ENCODE measurements at regions not wholly inside any gene's neighbourhood (a gene's known extent, or its start where the extent isn't known, plus 50 kb on each side); places are given as distances from the start of the nearest gene placed in this dataset.

DNA sequence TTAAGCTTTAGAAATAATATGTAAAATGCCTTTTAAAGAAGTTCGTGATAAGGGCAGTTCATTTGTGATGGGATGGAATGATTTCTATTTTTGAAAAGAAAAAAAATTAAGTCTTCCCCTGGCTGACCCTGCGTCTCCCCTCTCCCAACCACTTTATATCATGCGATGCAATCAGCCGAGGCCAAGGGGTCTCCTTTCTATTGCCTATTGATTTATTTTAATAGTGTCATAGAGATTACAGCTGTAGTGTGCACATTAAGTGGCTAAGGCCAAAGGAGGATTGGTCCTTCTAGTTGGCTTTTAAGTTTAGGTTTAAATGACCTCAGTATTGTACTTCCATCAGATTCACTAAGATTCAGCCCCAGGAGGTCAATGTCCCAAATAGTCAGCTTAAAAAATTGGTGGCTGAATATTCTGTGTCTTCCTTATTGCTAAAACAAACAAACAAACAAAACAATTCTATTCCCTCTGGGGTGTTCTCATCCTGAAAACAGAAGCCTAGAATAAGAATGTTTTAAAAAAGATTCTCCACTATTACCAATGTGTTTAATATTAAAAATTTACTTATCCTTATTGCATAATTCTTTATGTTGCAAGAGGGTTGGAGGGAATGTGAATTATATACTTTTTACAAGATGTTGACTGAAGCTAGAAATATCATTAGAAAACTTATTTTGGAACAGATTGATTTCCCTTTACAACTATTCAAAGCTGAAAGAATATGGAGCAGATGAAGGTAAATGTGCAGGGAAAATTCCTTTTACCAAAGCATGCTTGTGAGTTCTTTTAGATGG is 359.1 kb downstream of the SAMD5 start:
- FAIRE-seq = no peak

GRCh38 chr6:147868427-147869190 is 360.1 kb downstream of the SAMD5 start:
- TF ChIP-seq, protein P1, sequence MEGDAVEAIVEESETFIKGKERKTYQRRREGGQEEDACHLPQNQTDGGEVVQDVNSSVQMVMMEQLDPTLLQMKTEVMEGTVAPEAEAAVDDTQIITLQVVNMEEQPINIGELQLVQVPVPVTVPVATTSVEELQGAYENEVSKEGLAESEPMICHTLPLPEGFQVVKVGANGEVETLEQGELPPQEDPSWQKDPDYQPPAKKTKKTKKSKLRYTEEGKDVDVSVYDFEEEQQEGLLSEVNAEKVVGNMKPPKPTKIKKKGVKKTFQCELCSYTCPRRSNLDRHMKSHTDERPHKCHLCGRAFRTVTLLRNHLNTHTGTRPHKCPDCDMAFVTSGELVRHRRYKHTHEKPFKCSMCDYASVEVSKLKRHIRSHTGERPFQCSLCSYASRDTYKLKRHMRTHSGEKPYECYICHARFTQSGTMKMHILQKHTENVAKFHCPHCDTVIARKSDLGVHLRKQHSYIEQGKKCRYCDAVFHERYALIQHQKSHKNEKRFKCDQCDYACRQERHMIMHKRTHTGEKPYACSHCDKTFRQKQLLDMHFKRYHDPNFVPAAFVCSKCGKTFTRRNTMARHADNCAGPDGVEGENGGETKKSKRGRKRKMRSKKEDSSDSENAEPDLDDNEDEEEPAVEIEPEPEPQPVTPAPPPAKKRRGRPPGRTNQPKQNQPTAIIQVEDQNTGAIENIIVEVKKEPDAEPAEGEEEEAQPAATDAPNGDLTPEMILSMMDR (IDR thresholded peaks at IDR 0.05; ENCODE audit: insufficient read depth, low read length, severe bottlenecking) = no peak
- FAIRE-seq (no peak), DNase-seq (ENCODE audit: low read depth) (no peak)
- Histone ChIP-seq H3K4me3 (ENCODE audit: low read depth, low read length) (no peak overlapping the region), H3K27me3 (ENCODE audit: control insufficient read depth, insufficient read depth, low read length) (no peaks in the 10 kb centered on the region), H3K36me3 (ENCODE audit: control insufficient read depth, insufficient read depth, low read length) (no peaks in the 10 kb centered on the region)

More for the DNA sequence above, 359.1 kb downstream of the SAMD5 start:
- DNase-seq (ENCODE audit: low read depth) = no peak
- H3K4me3 ChIP-seq (ENCODE audit: low read depth, low read length) = no peak overlapping the region
- H3K36me3 ChIP-seq (ENCODE audit: control insufficient read depth, insufficient read depth, low read length) = no peaks in the 10 kb centered on the region
- TF ChIP-seq, protein P1 (IDR thresholded peaks at IDR 0.05; ENCODE audit: insufficient read depth, low read length, severe bottlenecking) = no peak
- no peaks in the 10 kb centered on the region for H3K27me3 ChIP-seq (ENCODE audit: control insufficient read depth, insufficient read depth, low read length)

DNA sequence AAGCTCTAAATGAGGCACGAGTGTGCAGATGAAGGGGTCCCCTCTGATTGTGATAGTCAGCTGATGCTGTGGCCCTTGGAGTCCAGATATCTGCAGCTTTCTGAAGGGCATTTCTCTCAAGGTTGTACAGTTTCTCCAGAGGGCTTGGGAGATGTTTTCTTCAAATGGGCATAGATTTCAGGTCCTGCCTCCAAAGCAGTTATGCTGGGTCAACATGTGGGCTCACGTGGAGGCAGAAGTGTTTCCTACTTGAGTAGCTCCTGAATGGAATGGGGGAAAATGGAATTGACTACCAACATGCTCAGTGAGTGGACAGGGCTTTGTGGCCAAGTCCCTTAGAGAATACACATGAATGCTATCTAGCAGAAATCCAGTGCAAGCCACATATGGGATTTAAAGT is 360.7 kb downstream of the SAMD5 start:
- no peaks in the 10 kb centered on the region for H3K27me3 ChIP-seq (ENCODE audit: control insufficient read depth, insufficient read depth, low read length)
- DNase-seq (ENCODE audit: low read depth) (no peak), FAIRE-seq (no peak)
- TF ChIP-seq, protein P1 (IDR thresholded peaks at IDR 0.05; ENCODE audit: insufficient read depth, low read length, severe bottlenecking) = no peak
- no peak overlapping the region for H3K4me3 ChIP-seq (ENCODE audit: low read depth, low read length)
- H3K36me3 ChIP-seq (ENCODE audit: control insufficient read depth, insufficient read depth, low read length) = no peaks in the 10 kb centered on the region

GRCh38 chr6:147869869-147870268 is 361.4 kb downstream of the SAMD5 start:
- FAIRE-seq = no peak
- TF ChIP-seq, protein P1 (IDR thresholded peaks at IDR 0.05; ENCODE audit: insufficient read depth, low read length, severe bottlenecking) = no peak

GRCh38 chr6:147870506-147871110 is 362.1 kb downstream of the SAMD5 start:
- no peaks in the 10 kb centered on the region for H3K36me3 ChIP-seq (ENCODE audit: control insufficient read depth, insufficient read depth, low read length)
- TF ChIP-seq, protein P1 (IDR thresholded peaks at IDR 0.05; ENCODE audit: insufficient read depth, low read length, severe bottlenecking) = no peak
- DNase-seq (ENCODE audit: low read depth) (no peak), FAIRE-seq (no peak)
- H3K4me3 ChIP-seq (ENCODE audit: low read depth, low read length) = no peak overlapping the region
- H3K27me3 ChIP-seq (ENCODE audit: control insufficient read depth, insufficient read depth, low read length) = no peaks in the 10 kb centered on the region

More at GRCh38 chr6:147869869-147870268, 361.4 kb downstream of the SAMD5 start:
- no peak for DNase-seq (ENCODE audit: low read depth)
- Histone ChIP-seq H3K27me3 (ENCODE audit: control insufficient read depth, insufficient read depth, low read length) (no peaks in the 10 kb centered on the region), H3K36me3 (ENCODE audit: control insufficient read depth, insufficient read depth, low read length) (no peaks in the 10 kb centered on the region), H3K4me3 (ENCODE audit: low read depth, low read length) (no peak overlapping the region)

All from bronchial epithelial cell (primary cell).